Naive B cell (primary cell): ENCODE measurements at regions not wholly inside any gene's neighbourhood (a gene's known extent, or its start where the extent isn't known, plus 50 kb on each side); places are given as distances from the start of the nearest gene placed in this dataset.

Source experiments
- ATAC-seq, 2 donors: fragments of 150-1000 bp; cut with Tn5 transposase; 2 replicates each; pipeline ENCODE4 v1.10.0; 2021; ENCODE audit warnings: low read depth in 2 of 2, mild to moderate bottlenecking in 2 of 2, moderate library complexity in 2 of 2
- DNase-seq: peaks from one replicate; pipeline ENCODE4 v3.0.0; 2022
- H3K27ac Mint-ChIP-seq, 6 donors: one replicate each; pipeline ENCODE4 v1.8.0; 2020 to 2022; ENCODE audit warnings: mild to moderate bottlenecking in 6 of 6, mixed read lengths in 6 of 6, moderate library complexity in 5 of 6, inconsistent platforms in 2 of 6
- H3K27me3 Mint-ChIP-seq, 3 donors: one replicate each; pipeline ENCODE4 v1.8.0; 2021 to 2022; ENCODE audit warnings: mixed read lengths in 3 of 3, mild to moderate bottlenecking in 1 of 3
- H3K36me3 Mint-ChIP-seq, 2 donors: one replicate each; pipeline ENCODE4 v1.8.0; 2020 to 2022; ENCODE audit warnings: mixed read lengths in 2 of 2, inconsistent platforms in 1 of 2, mild to moderate bottlenecking in 1 of 2
- H3K4me1 Mint-ChIP-seq, 3 donors: one replicate each; pipeline ENCODE4 v1.8.0; 2020 to 2022; ENCODE audit warnings: mixed read lengths in 3 of 3, inconsistent platforms in 1 of 3, mild to moderate bottlenecking in 1 of 3, moderate library complexity in 1 of 3
- H3K4me3 Mint-ChIP-seq, 8 donors: one replicate each; pipeline ENCODE4 v1.8.0; 2020 to 2022; ENCODE audit warnings: mild to moderate bottlenecking in 8 of 8, mixed read lengths in 8 of 8, moderate library complexity in 8 of 8, inconsistent platforms in 2 of 8
- H3K9me3 Mint-ChIP-seq, 7 donors: one replicate each; pipeline ENCODE4 v1.8.0; 2020 to 2022; ENCODE audit warnings: mixed read lengths in 7 of 7, mild to moderate bottlenecking in 5 of 7, inconsistent platforms in 2 of 7, moderate library complexity in 1 of 7

GRCh38 chr18:66724664-66725356 is 120.9 kb upstream of the CDH19 start:
- H3K4me3 Mint-ChIP-seq = no peak overlapping the region
- no peak overlapping the region for H3K27ac Mint-ChIP-seq
- no peaks in the 10 kb centered on the region for H3K27me3 Mint-ChIP-seq
- H3K36me3 Mint-ChIP-seq = no peaks in the 10 kb centered on the region
- peaks cover 0 to 2% (median 0%) of the 10 kb centered on the region in 7 donors for H3K9me3 Mint-ChIP-seq
- DNase-seq (no peak), ATAC-seq (no peak)
- no peaks in the 10 kb centered on the region for H3K4me1 Mint-ChIP-seq

- Mint-ChIP-seq H3K4me3 (no peak overlapping the region), H3K27me3 (no peaks in the 10 kb centered on the region), H3K27ac (no peak overlapping the region), H3K4me1 (no peaks in the 10 kb centered on the region), H3K9me3 (peaks cover 0 to 3% (median 0%) of the 10 kb centered on the region in 7 donors), H3K36me3 (no peaks in the 10 kb centered on the region)
- ATAC-seq = no peak
- no peak for DNase-seq
Measured at GRCh38 chr18:66722671-66723070, 118.8 kb upstream of the CDH19 start.

- H3K4me3 Mint-ChIP-seq = no peak overlapping the region
- H3K9me3 Mint-ChIP-seq = no peaks in the 10 kb centered on the region
- H3K4me1 Mint-ChIP-seq = no peaks in the 10 kb centered on the region
- DNase-seq (no peak), ATAC-seq (no peak)
- H3K27me3 Mint-ChIP-seq = no peaks in the 10 kb centered on the region
- no peak overlapping the region for H3K27ac Mint-ChIP-seq
- H3K36me3 Mint-ChIP-seq = no peaks in the 10 kb centered on the region
Measured at GRCh38 chr18:66708646-66709045, 104.8 kb upstream of the CDH19 start.

- ATAC-seq (no peak), DNase-seq (no peak)
- Mint-ChIP-seq H3K9me3 (no peaks in the 10 kb centered on the region), H3K4me1 (no peaks in the 10 kb centered on the region), H3K36me3 (no peaks in the 10 kb centered on the region), H3K27me3 (no peaks in the 10 kb centered on the region), H3K27ac (no peak overlapping the region), H3K4me3 (no peak overlapping the region)
Measured at GRCh38 chr18:66707473-66707872, 103.6 kb upstream of the CDH19 start.

- H3K27ac Mint-ChIP-seq = no peak overlapping the region
- ATAC-seq (no peak), DNase-seq (no peak)
- no peaks in the 10 kb centered on the region for H3K36me3 Mint-ChIP-seq
- peaks cover 0 to 4% (median 0%) of the 10 kb centered on the region in 7 donors for H3K9me3 Mint-ChIP-seq
- H3K27me3 Mint-ChIP-seq = no peaks in the 10 kb centered on the region
- no peak overlapping the region for H3K4me3 Mint-ChIP-seq
- H3K4me1 Mint-ChIP-seq = no peaks in the 10 kb centered on the region
Measured at GRCh38 chr18:66695281-66695680, 91.4 kb upstream of the CDH19 start.

- no peaks in the 10 kb centered on the region for H3K36me3 Mint-ChIP-seq
- H3K4me1 Mint-ChIP-seq = no peaks in the 10 kb centered on the region
- peaks cover 0 to 4% (median 1%) of the 10 kb centered on the region in 7 donors for H3K9me3 Mint-ChIP-seq
- no peak overlapping the region for H3K27ac Mint-ChIP-seq
- ATAC-seq (no peak), DNase-seq (no peak)
- no peaks in the 10 kb centered on the region for H3K27me3 Mint-ChIP-seq
- no peak overlapping the region for H3K4me3 Mint-ChIP-seq
Measured at GRCh38 chr18:66694852-66695251, 91.0 kb upstream of the CDH19 start.

GRCh38 chr18:66687635-66688034 is 83.7 kb upstream of the CDH19 start:
- Mint-ChIP-seq H3K4me3 (no peak overlapping the region), H3K9me3 (peaks cover 2 to 20% (median 5%) of the 10 kb centered on the region in 7 donors), H3K27ac (no peak overlapping the region), H3K36me3 (no peaks in the 10 kb centered on the region), H3K4me1 (no peaks in the 10 kb centered on the region), H3K27me3 (no peaks in the 10 kb centered on the region)
- no peak for DNase-seq
- ATAC-seq = no peak

- Mint-ChIP-seq H3K4me1 (no peaks in the 10 kb centered on the region), H3K36me3 (no peaks in the 10 kb centered on the region)
- ATAC-seq = no peak
Measured at GRCh38 chr18:66682855-66683322, 79.0 kb upstream of the CDH19 start.

GRCh38 chr18:66676699-66677098 is 72.8 kb upstream of the CDH19 start:
- H3K36me3 Mint-ChIP-seq = no peaks in the 10 kb centered on the region
- no peaks in the 10 kb centered on the region for H3K27me3 Mint-ChIP-seq
- H3K4me3 Mint-ChIP-seq = no peak overlapping the region
- H3K9me3 Mint-ChIP-seq = peaks cover 0 to 12% (median 6%) of the 10 kb centered on the region in 7 donors
- no peak overlapping the region for H3K27ac Mint-ChIP-seq
- no peaks in the 10 kb centered on the region for H3K4me1 Mint-ChIP-seq
- ATAC-seq (no peak), DNase-seq (no peak)

More at GRCh38 chr18:66682855-66683322, 79.0 kb upstream of the CDH19 start:
- no peak for DNase-seq
- Mint-ChIP-seq H3K27me3 (no peaks in the 10 kb centered on the region), H3K27ac (no peak overlapping the region), H3K9me3 (peaks cover 2 to 16% (median 8%) of the 10 kb centered on the region in 7 donors), H3K4me3 (no peak overlapping the region)

GRCh38 chr18:66674286-66674685 is 70.4 kb upstream of the CDH19 start:
- ATAC-seq (no peak), DNase-seq (no peak)
- Mint-ChIP-seq H3K27ac (peak overlapping the region in 1 of 6 donors; percentile 29), H3K36me3 (no peaks in the 10 kb centered on the region), H3K27me3 (no peaks in the 10 kb centered on the region), H3K4me1 (no peaks in the 10 kb centered on the region), H3K4me3 (no peak overlapping the region), H3K9me3 (peaks cover 0 to 12% (median 4%) of the 10 kb centered on the region in 7 donors)

GRCh38 chr18:66668706-66669105 is 64.8 kb upstream of the CDH19 start:
- DNase-seq (no peak), ATAC-seq (no peak)
- Mint-ChIP-seq H3K4me3 (no peak overlapping the region), H3K36me3 (no peaks in the 10 kb centered on the region), H3K27me3 (no peaks in the 10 kb centered on the region), H3K27ac (no peak overlapping the region), H3K9me3 (peaks cover 0 to 2% (median 0%) of the 10 kb centered on the region in 7 donors), H3K4me1 (no peaks in the 10 kb centered on the region)

GRCh38 chr18:66662632-66663031 is 58.7 kb upstream of the CDH19 start:
- H3K27ac Mint-ChIP-seq = no peak overlapping the region
- DNase-seq (no peak), ATAC-seq (no peak)
- H3K36me3 Mint-ChIP-seq = no peaks in the 10 kb centered on the region
- no peak overlapping the region for H3K4me3 Mint-ChIP-seq
- H3K9me3 Mint-ChIP-seq = peaks cover 0 to 5% (median 0%) of the 10 kb centered on the region in 7 donors
- no peaks in the 10 kb centered on the region for H3K4me1 Mint-ChIP-seq
- no peaks in the 10 kb centered on the region for H3K27me3 Mint-ChIP-seq

- Mint-ChIP-seq H3K27me3 (no peaks in the 10 kb centered on the region), H3K36me3 (no peaks in the 10 kb centered on the region), H3K27ac (no peak overlapping the region), H3K4me1 (no peaks in the 10 kb centered on the region), H3K9me3 (peaks cover 0 to 8% (median 0%) of the 10 kb centered on the region in 7 donors), H3K4me3 (no peak overlapping the region)
- DNase-seq = no peak
- no peak for ATAC-seq
Measured at GRCh38 chr18:66655407-66655806, 51.5 kb upstream of the CDH19 start.
